HG03045 (cell line): ENCODE measurements at regions not wholly inside any gene's neighbourhood (a gene's known extent, or its start where the extent isn't known, plus 50 kb on each side); places are given as distances from the start of the nearest gene placed in this dataset.
"Not testable (repeated sequence)": the region's sequence is repeated elsewhere in the genome, so short reads cannot be mapped to it uniquely, and the experiment has no call there.

ENCODE experiments used
- ATAC-seq: cut with Tn5 transposase; IDR thresholded peaks from one replicate; pipeline ENCODE4 v1.9.1; 2021; ENCODE audit warnings: mild to moderate bottlenecking, moderate library complexity; ENCODE audit not compliant: unreplicated experiment

DNA sequence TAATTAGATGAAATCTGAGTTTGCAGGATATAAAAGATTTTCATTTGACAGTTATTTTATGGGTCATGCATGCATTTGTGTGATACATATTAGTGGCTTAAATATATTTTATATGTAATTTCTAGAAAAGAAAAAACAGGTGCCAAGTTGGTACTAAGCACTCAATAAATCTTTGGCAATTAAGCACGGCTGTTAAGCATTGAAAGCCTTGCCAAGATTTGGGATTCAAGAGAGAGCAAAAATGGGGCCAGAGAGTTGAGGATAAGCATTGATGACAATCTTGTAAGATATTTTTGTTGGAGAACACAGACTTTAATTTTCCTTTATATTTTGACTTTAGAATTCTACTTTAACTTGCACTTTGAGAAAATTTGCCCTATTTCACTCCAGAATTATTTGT is 249.8 kb upstream of the MAD2L1 start:
- no peak for ATAC-seq

DNA sequence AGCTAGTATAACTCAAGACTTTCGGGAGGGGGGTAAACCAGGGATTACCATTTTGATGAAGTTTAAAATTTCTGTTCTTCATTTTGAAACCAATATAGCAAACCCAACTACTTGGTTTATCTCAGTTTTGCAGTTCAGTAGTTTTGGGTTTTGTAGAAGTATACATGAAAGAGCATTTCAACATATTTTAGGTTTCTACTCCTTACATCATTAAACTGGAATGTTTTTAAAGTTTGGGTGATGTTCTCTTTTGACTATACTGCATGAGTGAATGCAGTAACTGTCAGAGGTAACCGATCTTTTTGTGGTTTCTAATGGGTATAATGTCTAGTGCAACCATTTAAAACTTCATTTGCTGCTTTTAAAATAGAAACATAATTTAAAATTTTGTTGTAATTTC is 248.3 kb upstream of the MAD2L1 start:
- no peak for ATAC-seq

DNA sequence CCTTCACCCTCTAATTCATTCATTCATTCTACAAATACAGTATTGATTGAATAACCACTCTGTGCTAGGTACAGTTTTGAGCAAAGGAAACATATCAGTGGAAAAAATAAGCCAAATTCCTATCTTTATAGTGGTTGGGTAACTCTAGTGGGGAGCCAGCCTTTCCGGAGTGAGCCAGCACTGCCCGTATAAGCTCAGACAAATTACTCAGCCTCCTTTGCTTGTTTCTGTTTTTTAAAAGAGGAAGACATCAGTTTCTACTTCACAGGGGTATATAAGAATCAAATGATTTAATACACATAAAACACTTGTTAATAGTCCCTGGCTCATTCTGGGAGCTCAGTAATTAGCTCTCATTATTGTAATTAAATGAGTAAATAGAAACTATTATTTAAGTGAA is 238.2 kb upstream of the MAD2L1 start:
- ATAC-seq: no peak

DNA sequence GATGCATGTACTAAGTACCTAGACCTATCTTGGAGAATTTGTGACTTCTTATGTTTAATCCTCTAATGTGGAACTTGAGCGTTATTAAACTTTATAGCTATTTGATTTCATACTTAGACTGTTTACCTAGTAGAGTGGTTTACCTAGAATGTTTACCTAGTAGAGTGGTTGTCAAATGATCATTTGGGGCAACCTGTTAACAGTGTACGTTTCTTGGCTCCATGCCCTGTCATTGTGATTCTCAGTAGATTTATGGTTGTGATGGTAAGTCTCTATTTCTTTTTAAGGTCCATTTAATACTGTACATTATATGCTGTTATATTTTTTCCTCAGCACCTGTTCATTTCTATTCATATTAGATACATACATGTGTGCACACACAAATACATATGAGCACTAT is 233.0 kb upstream of the MAD2L1 start:
- ATAC-seq: no peak

DNA sequence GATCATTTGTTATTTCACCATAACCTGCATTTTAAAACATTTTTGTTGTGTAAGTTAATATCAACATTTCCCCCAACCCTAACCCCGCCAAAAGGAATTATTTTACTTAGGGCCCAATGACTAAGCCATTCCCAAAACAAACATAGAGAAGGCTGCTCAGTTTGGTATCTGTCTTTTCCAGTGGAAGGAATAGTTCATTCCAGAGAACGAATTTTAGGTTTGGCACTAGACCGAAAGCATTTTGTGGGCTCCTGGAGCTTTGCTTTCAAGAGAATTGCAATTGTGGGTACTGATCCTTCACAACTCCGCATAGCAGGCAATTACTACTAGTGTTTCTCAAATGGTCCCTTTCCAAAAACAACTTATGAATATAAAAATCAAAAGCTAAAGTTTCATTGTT is 226.7 kb upstream of the MAD2L1 start:
- no peak for ATAC-seq

DNA sequence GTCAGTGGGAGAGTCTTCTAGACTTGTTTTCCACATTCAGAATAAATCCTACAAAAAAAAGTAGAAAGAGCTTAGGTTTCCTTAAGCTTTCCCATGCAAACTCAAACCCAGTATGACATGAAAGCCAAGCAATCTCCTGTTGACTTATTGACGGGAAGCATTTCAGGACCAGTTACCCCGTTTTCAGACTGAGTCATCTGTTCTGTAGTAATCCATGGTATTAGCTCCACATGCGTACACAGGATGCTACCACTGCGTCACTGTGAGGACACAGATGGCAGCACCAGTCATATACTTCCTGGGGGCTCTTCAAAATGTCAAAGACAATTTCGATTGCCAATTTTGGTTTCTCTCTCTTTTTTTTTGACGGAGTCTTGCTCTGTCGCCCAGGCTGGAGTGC is 224.9 kb upstream of the MAD2L1 start:
- ATAC-seq: no peak

DNA sequence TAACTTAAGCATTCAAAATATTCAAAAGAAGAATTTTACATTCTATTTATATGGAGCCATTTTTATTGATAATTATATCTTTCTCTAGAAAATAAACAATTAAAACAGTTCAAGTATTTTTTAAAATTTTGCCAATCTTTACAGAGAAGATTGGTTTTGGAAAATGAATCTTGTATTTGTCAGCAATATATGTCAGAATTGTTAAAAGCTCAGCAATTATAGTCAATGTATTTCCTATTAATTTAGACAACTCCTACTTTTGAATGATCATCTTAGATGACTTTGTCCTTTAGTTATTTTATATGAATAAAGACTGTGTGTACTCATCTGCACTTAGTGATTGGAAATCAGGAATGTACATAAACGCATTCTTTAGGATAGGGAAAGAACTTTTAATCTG is 223.9 kb upstream of the MAD2L1 start:
- ATAC-seq: no peak

DNA sequence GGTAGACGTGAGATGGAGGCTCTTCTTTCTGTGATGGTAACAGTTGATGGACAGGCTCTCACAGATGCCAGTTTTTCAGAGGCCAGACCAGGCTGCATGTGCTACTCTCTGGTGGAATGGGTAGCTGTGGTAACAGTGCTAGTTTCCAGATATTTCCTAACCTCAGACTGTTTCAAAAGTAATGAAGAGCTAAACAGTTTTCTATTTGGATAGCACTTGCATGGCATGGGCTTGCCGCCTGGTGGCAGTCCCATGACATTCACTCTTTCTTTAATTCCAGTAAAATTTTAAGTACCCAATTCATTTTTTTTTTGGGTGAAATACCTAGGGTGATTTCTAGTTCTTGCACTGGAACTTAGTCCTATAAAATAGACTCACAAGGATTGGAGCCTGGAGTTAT is 220.2 kb upstream of the MAD2L1 start:
- no peak for ATAC-seq

DNA sequence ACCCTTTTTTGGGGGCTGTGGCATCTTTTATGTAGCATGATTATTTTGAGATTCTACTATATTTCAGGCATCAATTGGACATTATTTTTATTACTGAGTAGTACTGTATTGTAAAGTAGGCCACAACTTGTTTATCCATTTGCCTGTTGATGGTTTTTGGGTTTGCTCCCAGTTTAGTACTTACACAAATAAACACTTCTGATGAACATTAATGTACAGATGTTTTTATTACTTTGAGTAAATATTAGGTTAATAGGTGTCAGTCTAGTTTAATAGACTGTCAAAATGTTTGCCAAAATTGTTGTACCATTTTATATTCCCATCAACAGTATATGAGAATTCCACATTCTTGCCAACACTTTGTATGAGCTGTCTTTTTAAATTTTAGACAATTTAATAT is 214.9 kb upstream of the MAD2L1 start:
- no peak for ATAC-seq

DNA sequence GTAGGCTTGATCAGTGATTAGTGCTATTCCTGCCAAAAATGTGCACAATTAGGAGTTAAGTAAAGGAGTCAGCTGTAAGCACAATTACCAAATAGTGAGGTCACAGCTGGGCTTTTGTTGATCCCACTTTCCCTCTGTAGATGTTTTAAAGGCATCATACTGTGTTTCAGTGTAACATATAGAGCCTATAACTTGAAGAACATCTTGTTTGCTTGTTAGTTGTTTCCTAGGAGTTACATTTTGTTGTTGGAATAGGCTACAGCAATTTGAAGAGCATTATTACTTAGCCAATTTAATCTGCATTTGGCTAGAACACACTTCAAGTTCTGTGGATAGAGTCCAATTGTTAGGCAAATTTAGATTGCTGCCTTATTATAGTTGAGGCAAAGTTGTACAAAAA is 210.7 kb upstream of the MAD2L1 start:
- ATAC-seq: no peak

DNA sequence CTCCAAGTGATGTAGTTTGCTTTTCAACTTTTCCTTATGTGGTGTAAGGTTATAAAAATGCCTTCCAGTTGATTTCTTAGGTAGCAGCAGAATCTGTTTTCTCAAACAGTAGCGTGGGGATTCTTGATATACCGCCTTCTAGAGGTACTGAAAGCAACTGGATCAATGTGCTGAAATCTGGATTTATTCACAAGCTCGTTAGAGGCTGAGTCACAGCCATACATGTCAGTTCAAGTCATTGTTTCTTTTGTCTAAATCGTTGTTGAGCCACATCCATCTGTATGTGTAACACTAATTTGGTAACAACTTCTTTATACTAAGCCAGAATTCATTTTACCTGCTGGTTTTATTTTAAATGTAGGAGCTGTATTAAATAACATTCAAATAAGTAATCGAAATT is 200.0 kb upstream of the MAD2L1 start:
- ATAC-seq: no peak

DNA sequence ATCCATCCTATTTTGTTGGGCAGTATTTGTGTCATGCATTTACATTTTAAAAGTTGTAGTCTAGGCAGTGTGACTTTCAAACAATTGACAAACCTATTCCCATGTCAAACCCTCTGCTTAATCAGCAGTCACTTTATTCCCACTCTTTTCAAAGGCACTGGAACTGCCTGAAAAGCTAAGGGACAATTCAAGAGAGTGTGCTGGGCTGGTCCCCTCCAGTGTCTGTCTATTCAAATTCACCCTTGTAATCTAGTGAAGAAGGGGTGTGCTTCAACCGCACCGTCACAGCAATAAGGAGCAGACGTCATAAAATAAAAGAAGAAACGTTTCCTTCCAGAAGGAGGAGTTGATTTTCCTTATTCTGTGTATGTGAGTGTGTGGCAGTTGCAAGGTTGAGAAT is 197.0 kb upstream of the MAD2L1 start:
- ATAC-seq: no peak

DNA sequence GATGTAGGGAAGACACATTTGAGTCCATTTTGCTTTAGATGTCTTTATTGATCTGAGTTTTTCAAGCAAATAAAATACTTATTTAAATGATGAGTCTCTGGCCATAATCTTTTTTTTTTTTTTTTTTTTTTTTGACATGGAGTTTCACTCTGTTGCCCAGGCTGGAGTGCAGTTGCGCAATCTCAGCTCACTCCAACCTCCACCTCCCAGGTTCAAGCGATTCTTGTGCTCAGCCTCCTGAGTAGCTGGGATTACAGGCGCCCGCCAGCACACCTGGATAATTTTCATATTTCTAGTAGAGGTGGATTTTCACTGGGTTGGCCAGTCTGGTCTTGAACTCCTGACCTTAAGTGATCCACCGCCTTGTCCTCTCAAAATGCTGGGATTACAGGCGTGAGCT is 194.5 kb upstream of the MAD2L1 start:
- ATAC-seq: no peak

DNA sequence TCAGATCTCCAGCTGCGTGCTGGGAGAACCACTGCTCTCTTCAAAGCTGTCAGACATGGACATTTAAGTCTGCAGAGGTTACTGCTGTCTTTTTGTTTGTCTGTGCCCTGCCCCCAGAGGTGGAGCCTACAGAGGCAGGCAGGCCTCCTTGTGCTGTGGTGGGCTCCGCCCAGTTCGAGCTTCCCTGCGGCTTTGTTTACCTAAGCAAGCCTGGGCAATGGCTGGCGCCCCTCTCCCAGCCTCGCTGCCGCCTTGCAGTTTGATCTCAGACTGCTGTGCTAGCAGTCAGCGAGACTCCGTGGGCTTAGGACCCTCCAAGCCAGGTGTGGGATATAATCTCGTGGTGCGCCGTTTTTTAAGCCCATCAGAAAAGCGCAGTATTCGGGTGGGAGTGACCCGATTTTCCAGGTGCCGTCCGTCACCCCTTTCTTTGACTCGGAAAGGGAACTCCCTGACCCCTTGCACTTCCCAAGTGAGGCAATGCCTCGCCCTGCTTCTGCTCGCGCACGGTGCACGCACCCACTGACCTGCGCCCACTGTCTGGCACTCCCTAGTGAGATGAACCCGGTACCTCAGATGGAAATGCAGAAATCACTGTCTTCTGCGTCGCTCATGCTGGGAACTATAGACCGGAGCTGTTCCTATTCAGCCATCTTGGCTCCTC is 189.6 kb upstream of the MAD2L1 start:
- ATAC-seq: not testable (repeated sequence)

DNA sequence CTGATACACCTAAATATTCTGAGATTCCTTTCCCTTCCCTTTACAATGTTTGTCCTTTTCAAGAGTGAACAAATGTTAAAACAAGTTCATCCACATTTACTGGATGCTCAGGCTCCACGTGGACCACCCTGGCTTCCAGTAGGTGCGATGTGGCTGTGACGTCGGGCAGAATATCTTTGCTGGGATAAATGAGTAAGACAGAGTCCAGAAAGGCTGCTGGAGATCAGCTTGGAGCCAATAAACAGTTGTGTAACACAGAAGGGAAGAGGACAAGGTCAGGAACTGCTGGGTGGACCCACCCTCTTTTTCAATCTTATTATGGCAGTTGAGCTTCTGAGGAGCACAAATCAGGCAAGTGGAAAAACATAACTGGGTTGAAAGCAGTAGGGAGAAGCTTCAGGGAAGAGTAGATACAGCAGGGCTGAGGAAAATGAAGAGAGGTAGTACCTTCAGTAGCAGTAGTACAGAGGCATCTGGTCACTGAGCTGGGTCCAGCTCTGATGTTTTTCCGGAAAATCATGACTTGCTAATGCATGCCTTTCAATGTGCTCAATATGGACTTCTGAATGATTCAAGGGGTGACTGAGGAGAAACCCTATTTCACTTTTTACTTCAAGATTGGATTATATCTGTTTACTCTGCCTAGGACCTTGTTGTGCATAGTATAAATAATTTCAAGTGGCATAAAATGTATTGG is 171.8 kb upstream of the MAD2L1 start:
- ATAC-seq: no peak

DNA sequence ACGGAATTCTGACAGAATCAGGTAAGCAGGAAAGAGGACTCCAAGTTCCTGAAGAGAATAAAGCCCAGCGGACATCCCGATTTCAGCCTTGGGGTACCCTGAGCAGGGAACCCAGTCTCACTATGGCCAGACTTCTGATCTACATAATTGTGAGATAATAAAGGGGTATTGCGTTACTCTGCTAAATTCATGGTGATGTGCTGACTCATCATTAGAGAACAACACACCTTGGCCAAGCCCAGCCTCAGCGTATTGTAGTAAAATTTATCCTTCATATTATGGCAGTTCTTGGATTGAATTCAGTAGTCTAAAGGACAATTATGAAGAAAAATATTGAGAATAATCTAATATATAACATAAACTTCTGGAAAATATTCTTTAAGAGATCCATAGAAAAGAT is 170.2 kb upstream of the MAD2L1 start:
- no peak for ATAC-seq

DNA sequence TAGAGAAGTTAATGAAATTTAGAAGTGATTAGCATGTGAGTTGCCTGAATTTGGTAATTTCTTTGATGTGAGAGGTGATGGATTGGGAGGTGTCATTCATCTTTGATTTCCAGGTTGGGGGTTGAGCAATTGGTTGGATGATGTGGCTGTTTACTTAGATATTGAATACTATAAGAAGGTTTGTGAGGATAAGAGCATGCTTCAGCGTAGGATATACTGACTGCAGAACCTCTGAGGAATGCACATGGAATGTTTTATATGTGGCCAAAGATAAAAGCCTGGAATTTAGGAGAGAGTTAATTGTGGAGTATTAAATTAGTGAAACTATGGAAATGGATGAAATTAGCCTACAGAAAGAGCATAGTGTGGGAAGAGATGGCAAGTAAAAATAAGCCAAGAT is 165.4 kb upstream of the MAD2L1 start:
- ATAC-seq: no peak

DNA sequence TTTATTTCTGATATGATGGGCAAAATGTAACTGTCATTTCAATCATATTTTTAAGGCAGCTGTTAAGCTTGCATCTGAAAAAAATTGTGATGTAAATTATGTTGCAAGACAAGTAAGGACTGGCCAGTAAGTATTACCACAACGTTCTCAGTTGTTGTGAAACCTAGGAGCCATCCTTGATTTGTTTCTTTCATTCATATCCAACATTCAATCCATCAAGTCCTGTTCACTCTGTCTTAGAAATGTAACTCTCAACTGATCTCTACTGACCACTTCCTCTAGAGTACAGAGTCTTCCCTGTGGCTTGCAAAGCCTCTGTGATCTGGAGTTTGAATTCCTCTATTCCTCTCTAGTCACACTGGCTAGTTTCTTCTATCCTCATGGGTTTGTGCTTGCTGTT is 161.4 kb upstream of the MAD2L1 start:
- no peak for ATAC-seq

DNA sequence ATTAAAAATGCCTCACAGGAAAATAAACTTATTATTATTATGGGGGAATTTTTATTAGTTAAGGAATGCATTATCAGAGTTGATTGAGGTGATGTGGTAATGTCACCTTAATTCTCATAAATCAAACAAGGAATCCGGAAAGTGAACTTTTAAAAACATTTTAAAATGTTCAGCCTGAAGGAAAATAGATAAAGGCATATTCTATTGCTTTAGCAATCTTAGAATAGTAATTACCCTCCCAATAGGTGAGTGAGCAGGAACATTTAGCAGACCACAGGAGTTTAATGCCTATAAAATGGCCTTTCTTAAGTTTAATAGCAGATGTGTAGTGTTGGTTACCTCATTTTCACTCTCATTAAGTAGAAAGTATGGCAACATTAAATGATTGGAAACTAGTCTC is 160.9 kb upstream of the MAD2L1 start:
- ATAC-seq: no peak

DNA sequence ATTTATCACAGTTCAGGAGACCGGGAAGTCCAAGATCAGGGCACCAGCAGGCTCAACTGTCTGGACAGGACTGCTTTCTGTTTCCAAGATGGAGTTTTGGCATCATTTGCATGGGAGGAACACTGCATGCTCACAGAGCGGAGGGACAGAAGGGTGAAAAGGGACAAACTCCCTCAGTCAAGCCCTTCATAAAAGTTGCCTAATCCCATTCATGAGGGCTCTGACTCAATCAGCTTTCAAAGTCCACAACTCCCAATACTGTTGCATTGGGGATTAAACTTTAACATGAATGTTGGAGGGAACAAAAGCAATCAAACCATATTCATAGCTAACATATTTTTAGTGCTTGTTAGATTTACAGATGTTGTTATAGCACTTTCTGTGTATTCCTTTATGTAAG is 158.9 kb upstream of the MAD2L1 start:
- ATAC-seq: no peak

DNA sequence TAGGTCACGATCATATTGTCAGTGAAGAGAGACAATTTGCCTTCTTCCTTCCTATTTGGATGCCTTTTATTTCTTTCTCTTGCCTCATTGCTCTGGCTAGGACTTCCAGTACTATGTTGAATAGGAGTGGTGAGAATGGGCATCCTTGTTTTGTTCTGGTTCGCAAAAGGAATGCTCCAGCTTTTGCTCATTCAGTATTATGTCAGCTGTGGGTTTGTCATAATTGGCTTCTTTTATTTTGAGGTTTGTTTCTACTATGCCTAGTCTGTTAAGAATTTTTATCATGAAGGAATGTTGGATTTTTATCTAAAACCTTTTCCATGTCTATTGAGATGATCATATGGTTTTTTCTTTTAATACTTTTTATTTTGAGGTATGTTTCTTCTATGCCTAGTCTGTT is 152.3 kb upstream of the MAD2L1 start:
- ATAC-seq: no peak

DNA sequence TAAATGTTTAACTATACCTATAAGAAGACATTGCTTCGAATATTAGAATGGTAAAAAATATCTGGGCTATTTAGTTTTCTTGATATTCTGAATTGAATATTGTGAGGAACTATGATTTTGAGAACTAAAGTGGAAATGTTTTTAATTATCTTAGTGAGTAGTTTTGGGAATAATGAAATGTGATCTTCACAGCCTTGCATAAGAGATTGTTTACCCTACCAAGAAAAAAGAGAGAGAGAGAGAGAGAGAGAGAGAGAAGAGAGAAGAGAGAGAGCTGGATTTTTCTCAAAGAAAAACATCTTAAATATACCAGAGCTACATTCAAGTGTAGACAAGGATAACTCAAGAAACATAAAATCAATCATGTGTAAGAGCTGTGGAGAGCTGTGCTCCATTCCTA is 148.7 kb upstream of the MAD2L1 start:
- ATAC-seq: no peak

DNA sequence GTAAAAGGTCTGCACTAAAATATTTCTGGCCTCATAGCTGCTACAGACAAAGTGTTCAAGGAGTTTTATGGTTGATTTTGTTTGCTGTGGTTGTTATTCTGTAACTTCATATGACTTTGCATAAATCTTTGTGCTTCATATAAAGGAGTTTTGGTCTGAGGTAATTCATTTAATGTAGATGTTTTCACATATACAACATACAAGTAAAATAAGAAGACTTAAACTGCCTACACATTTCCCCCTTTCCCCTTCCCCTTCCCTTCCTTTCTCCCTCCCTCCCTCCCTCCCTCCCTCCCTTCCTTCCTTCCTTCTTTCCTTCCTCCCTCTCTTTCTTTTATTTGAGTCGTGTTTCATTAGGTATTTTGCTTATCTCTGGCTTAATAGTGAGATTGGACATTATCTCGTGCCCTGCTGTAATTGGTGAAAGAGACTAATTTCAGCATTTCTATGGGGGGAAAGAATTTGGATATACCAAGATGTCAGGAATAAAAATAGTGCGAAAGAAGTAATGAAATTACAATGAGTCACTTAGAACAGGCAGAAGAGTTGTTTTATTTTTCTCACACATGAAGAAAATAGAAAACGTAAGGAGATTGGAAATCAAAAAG is 144.9 kb upstream of the MAD2L1 start:
- no peak for ATAC-seq
